IPS DF 19.7 (cell line): ENCODE measurements at regions not wholly inside any gene's neighbourhood (a gene's known extent, or its start where the extent isn't known, plus 50 kb on each side); places are given as distances from the start of the nearest gene placed in this dataset.
"Not testable (repeated sequence)": the region's sequence is repeated elsewhere in the genome, so short reads cannot be mapped to it uniquely, and the experiment has no call there.

Experiments used
- DNase-seq: peaks from one replicate; pipeline ENCODE4 v3.0.0-alpha.2; 2013; ENCODE audit warnings: low read depth, low spot score

DNA sequence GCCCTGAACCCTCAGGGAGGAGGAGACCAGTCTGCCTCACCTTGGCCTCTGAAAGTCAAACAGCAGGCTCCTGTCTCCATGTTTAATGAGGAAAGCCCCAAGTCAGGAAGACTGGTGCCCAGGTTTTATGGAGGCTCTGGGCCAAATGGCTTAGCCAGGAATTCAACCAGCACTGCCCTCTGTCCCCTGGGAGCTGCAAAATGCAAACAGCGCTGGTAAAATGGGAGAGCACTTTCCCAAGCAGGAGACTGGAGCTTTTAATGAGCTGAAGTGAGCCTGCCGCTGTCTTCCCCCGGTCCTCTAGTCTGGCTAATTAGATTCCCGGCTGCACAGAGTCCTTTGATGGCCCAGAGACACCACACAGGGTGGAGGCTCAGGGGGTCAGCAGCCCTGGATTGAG is 276.0 kb upstream of the TRIB2 start:
- DNase-seq: no peak

DNA sequence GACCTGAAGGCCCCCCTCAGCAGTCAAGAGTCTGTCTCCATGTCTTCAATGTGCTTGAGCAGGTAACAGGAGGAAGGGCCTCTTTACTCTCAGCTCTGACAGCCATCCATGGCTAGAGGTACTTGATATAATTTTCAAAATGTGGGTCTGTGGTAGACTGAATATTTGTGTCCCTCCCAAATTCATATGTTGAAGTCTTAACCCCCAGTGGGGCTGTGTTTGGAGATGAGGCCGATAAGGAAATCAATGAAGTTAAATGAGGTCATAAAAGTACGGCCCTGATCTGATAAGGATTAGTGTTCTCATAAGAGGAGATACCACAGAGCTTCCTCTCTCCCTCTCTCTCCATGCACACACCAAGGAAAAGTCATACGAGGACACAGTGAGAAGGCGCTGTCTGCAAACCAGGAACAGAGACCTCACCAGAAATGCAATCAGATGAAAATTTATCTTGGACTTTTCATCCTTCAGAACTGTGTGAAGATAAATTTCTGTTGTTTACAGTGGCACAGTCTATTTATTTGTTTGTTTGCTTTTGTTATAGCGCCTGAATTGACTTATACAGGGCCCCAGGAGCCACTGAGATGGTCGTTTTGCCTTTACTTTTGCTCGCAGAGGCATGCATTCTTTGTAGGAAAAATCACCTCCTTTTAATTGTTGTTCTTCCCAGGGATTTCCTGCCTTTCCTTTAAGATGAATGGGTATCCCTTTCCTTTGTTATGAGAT is 274.8 kb upstream of the TRIB2 start:
- DNase-seq: no peak

DNA sequence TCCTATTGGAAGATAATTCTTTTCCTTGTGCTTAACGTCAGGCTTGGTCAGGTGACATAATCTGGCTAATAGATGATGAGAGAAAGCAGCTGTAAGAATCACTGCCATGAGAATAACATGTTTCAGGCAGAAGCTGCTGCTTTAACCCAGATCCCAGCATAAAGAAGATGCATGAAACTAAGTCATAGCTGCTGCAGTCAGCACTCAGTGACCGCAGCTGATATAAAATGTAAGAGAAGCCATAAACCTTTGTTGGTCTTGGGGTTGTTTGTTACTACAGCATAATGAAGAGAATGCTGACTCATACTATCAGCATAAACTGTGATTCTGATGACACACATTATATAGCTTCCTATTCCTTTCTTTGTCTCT is 274.3 kb upstream of the TRIB2 start:
- no peak for DNase-seq

DNA sequence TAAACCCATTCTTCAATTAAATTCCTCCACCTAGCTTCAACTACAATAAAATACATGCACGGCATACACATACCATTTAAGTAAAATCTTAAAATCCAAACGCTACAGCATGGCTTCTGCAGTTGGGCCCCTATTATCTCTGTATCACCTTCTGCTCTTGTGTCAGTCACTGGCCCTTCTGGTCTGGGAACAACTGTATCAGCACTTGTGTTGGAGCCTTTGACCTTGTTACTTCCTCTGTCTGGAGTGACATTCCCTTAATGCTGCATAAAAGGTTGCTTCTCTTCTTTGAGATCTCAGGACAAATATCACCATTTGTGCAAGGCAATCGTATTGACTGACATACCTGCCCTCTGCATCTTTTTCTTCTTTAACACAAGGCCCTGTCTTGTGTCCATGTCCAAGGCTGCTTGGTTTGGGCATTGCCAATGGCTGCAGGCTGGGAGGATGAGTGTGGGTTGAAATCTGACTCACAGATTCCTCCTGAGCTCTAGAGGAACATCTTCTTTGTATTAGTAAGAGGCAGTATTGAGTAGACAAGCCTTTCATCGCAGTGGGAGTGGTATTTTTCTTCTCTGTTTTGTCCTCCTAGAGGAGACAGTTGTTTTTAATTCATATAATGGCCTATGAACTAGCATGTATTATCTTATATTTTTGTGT is 267.8 kb upstream of the TRIB2 start:
- DNase-seq: no peak

DNA sequence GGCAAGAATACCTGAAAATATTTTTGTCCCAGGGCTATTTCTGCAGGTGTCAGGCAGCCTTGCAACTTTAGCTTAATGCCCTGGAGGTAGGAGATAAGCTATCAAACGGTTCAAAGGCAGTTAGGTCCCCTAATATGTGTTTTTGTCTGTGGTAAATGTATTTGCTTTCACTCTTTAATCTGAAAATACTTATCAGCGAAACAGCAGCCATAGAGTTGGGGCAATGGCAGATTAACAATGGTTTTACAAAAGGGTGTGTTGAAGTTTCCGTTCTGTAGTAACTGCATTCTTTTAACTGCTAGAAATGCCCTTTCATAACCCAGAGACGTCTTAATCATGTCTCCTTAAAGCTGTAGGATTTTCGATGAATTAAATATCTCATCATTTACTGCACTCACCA is 265.0 kb upstream of the TRIB2 start:
- DNase-seq: no peak

DNA sequence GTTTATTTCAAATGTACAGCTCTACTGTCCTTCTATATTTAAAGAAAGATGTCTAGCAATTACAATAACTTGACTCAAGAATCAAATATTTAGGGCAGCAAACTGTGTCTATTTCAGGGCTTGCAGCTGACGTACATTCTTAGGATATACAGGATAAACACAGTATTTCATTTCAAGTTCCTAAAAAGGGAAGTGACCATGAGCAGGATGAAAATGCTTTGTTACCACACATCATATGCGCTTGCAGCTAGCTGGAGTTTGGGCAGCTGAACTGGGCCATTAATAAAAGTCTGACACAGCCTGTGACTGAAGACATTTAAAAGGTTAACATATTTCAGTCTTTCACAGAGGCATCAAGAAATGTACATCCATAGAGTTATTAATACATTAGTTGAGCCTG is 264.6 kb upstream of the TRIB2 start:
- no peak for DNase-seq

DNA sequence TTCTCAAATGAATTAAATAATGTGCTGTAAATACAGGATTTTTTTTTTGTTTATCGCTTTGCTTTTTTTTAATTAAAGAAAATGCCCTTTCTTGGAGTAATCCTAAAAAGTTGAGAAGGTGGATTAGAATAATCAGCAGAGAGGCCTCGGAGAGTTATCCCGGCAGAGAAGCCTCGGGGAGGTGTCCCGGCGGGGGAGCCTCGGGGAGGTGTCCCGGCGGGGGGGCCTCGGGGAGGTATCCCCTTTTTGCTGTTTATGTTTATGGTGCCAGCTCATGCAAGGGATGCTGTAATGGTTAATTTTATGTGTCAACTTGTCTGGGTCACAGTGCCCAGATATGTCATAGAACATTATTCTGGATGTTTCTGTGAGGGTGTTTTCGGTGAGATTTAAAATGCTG is 263.0 kb upstream of the TRIB2 start:
- no peak for DNase-seq

DNA sequence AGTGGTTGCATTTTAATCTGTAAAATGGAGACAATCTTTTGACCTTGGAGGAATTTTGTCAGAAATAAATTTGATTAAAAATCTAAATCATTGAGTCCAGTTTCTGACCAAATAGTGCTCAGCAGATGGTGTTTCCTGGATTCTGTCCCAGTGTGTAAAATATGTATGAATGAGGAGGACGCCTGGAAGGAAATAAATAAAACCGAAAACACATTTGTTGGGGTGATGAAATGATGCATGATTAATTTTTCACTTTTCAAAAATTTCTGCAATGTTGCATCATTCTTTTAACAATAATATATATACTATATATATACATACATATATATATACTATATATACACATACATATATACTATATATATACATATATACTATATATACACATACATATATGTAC is 261.1 kb upstream of the TRIB2 start:
- no peak for DNase-seq

DNA sequence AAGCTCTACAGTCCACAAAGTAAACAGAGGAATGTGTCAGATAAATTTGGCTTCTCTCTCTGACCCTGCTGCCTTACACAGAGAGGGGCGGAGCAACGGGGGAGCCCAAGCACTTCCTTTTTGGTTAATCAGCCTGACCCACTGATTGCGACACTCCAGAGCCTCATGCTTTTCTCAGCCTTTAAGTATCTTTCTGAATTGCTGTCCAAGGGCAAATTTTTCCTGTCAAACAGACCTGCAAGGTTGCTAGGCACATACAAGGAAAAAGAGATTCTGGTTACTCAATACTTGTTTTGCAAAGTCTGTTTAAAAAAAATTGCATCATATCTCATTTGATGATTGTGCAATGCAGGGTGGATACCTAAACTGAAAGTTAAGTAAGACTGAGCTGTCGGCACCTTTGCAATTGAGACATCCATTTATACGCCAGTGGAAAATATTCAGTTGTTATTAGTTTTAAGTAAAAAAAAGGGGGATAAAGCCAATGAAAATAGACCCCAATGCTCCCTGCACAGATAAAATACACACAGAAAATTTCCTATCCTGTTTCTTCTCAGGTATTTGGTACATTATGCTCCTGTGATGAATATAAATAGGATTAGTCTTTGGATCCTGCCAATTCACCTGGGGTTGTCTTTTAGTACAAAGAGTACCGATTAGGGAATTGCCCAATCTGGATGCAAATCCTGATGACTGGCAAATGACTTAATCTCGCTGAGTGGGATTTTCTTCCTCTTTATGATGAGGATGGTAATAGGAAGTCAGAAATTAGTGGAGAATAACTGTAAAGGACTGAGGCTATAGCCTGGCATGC is 260.2 kb upstream of the TRIB2 start:
- DNase-seq: no peak

DNA sequence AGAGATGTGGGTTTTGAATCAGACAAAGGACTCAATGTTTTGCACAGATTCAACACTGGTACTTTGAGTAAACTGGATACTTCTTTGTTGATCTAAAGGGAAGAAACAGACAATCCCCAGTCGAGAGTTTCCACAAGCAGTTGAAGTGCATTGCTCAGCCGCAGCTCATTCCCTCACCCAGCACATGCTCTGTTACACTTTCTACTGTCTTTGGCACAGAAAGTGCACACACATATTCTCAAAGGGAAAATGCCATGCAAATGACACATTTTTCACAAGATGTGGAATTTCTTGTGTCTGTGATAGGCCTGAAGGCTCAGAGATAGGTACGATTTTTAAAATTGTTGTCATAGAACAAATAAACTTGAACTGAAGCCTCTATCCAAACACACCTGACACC is 258.9 kb upstream of the TRIB2 start:
- DNase-seq: no peak

DNA sequence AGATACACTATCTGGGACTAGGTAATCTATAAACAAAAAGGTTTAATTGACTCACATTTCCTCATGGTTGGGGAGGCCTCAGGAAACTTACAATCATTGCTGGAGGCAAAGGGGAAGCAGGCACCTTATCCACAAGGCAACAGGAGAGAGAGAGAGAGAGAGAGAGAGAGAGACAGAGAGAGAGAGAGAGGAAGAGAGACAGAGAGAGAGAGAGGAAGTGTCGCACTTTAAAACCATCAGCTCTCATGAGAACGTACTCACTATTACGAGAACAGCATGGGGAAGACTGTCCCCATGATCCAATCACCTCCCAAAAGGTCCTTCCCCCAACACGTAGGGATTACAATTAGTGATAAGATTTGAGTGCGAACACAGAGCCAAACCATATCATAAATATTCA is 253.5 kb upstream of the TRIB2 start:
- no peak for DNase-seq

DNA sequence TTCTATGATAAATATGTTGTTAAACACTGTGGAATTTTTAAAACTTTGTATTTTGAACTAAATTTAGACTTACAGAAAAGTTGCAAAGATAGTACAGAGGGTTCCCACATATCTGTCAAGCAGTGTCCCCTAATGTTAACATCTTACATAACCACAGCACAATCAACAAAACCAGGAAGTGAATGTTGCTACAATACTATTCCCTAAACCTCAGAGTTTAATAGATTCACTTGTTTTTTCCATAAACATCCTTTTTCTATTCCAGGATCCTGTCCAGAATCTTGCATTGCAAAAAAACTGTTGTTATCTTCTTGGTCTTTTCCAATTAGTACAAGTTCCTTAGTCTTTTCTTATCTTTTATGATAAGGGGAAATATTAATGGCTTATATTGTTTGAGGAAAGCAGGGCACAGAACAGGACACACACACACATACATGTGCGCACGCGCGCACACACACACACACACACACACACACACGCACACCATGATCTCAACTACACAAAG is 251.1 kb upstream of the TRIB2 start:
- no peak for DNase-seq

DNA sequence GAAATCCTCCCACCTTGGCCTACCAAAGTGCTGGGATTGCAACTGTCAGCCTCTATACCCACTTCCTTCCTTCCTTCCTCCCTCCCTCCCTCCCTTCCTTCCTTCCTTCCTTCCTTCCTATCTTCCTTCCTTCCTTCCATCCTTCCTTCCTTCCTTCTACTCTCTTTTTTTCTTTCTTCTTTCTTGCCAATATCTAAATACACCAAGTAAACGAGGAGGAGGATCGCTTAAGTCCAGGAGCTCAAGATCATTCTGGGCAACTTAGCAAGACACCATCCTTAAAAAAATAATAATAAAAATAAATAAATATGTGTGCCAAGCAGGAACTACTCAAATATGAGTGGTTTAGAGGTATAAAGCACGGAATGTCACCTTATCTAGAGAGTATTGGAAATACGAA is 249.4 kb upstream of the TRIB2 start:
- no peak for DNase-seq

DNA sequence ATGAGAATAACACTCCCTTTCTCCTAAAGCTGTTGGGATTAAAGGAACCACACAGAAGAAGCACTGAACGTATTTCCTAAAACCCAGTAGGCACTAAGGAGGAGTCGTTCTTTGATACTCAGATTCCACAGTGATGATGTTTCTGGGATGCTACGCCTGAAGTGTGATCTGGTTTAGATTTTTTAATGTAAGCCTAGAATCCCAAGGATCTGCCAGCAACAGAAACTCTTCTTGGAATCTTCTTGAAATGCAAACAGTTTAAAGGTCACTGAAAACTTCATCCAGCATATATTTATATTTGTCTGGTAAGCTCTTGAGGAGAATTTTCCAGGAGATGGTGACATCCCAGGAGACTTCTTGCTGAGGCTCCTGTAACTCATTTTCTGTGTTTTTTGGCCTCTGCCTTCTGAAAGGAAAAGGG is 247.6 kb upstream of the TRIB2 start:
- no peak for DNase-seq

DNA sequence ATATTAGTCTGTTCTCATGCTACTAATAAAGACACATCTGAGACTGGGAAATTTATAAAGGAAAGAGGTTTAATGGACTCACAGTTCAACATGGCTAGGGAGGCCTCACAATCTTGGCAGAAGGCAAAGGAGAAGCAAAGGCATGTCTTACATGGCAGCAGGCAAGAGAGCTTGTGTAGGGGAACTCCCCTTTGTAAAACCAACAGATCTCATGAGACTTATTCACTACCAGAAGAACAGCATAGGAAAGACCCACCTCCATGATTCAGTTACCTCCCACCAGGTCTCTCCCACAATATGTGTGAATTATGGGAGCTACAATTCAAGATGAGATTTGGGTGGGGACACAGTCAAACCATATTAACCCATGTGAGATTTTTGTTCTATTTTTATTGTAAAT is 244.5 kb upstream of the TRIB2 start:
- DNase-seq: not testable (repeated sequence)

DNA sequence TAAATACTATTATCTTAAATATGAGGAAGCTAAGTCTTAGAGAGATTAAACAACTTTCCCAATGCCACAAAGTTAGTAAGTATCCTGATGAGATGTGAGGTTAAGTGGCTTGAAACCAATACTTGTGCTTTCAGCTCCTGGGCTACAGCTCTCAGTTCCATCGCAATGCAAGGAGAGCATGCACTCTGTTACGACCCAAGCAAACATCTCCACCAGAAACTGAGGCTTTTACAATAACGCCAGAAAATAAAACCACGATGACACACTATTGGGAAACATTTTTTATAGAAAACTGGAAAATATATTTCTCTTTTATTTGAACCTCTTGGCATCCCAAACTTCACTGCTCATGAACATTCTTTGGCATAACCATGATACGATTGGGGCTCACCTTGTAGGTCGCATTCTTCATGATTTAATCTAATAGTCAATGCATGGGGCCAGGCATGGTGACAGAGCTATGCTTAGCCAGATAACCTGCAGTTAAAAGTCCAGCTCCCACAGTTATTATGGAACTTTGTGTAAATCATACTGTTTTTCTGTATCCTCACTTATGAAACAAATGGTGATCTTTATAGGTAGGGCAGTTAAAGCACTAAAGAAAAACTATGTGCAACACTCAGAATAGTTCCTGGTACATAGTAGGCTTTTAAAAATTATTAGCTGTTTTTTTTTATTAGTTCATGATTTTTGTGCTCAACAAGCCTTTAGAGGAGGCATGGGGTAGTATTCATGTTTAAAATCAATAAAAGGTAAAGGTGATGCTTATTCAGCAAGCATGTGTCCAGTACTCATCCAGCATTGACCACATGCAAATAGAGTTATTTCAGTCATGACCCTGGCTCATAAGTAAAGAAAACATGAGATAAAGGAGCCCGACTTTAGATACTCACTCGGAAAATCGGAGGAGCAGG is 238.3 kb upstream of the TRIB2 start:
- no peak for DNase-seq

DNA sequence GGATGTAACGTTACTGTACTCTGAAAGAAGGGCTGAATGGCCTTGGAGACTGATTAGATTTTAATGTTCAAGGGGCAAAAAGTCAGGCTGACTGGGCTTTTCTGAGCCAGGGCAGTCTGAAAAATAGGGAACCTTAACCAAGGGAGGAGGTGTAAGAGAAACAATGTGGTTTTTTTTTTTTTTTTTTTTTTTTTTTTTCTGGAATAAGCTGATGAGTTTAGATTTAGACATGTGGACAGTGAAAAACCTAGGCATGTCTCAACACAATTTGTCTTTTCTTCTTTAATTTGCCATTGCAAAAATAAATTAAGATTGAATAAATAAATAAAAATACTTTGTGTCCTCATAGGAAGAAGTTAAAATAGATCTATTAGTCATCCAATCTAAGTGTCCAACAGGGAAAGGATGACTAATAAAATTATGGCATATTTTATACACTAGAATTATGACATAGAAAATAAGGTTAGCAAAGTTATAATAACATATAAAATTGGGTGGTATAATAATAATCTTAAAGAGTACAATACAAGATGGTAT is 237.6 kb upstream of the TRIB2 start:
- no peak for DNase-seq

DNA sequence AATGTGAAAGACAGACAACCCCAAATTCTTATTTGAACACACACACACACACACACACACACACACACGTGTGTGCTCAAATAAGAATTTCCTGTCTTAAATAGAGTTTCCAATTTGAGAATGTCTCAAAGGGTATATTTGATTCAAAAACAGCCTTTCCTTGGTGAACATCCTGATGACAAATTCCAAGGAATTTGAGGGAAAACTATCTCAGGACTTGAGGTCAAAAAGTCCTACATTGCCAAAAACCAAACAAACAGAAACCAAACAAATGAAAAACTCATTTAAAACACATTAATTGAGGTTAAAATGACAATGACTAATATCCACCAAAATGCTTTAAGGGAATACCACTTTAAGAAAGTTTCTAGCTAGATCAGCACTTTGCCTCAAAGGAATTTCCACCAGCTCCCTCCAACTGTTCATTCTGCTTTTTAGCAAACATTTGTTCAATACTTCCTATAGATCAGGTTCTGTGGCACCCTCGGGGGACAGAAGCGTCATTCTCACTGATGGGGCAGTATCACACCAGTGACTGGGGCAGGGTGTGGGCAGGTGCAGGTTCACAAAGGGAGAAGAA is 232.1 kb upstream of the TRIB2 start:
- no peak for DNase-seq

DNA sequence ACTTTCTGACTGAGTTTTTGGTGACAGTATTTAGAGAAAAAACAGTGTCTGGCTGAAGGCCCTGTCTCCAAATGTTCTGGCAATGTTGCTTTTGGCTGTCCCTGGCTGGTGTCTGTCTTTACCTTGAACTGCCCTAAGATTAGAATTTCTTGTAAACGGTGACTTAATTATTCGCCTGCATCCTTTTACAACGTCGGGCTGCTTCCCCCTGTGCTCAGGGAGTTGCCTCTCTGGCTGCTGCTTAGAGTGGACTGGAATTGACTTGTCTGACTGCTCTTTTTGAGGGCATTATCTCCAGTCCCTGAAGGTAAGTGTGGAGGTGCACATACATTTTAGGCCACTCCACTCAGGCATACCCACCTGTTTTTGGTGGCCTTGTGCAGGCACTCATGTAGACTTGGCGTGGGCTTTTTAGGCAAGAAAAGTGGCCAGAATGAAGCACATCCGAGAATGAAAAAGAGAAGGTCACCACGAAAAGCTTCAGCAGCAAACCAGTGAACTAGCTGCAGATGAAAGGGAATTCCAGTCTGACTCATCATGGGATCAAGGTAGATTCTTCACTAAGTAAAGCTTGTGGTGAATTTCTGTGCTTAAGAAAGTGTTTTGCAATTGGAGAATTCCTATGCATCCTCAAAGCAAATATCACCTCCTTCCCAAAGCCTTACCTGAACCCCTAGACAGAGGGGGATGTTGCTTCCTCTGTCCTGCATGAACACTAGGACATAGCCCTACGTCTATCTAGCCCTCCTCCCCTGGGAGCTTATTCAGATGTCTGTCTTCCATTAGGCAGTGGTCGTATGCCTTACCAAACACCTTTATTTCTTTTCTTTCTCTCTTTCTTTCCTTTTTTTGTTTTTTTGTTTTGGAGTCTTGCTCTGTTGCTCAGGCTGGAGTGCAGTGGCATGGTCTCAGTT is 230.3 kb upstream of the TRIB2 start:
- no peak for DNase-seq
